Astrocyte (in vitro differentiated cells and primary cell): ENCODE measurements at regions not wholly inside any gene's neighbourhood (a gene's known extent, or its start where the extent isn't known, plus 50 kb on each side); places are given as distances from the start of the nearest gene placed in this dataset.

ENCODE experiments used
- DNase-seq: peaks from one replicate; pipeline ENCODE4 v3.0.0-alpha.2; 2010; ENCODE audit warnings: low read depth
- FAIRE-seq: peaks from 2 replicates; lab custom pipeline; 2011; peaks lifted over from hg19 to GRCh38; lab: Jason Lieb, UNC
- H2AFZ ChIP-seq: 2 replicates; pipeline ENCODE4 v1.6.0; 2012; ENCODE audit warnings: low read depth, low read length, inconsistent platforms
- H3K27ac ChIP-seq: 2 replicates; pipeline ENCODE4 v1.5.1; 2011; ENCODE audit warnings: low read depth, low read length, inconsistent platforms
- H3K27me3 ChIP-seq: 2 replicates; pipeline ENCODE4 v1.6.0; 2011; ENCODE audit warnings: low read length, inconsistent platforms; ENCODE audit not compliant: insufficient read depth
- H3K36me3 ChIP-seq: 2 replicates; pipeline ENCODE4 v1.5.1; 2011; ENCODE audit warnings: low read length, inconsistent platforms; ENCODE audit not compliant: insufficient read depth
- H3K4me1 ChIP-seq: 2 replicates; pipeline ENCODE4 v1.5.1; 2011; ENCODE audit warnings: low read length, inconsistent platforms; ENCODE audit not compliant: insufficient read depth
- H3K4me2 ChIP-seq: 2 replicates; pipeline ENCODE4 v1.6.0; 2012; ENCODE audit warnings: low read length, inconsistent platforms
- H3K4me3 ChIP-seq: 2 replicates; pipeline ENCODE4 v1.5.1; 2011; ENCODE audit warnings: low read depth, mild to moderate bottlenecking, low read length, inconsistent platforms; ENCODE audit not compliant: insufficient read depth
- H3K79me2 ChIP-seq: 2 replicates; pipeline ENCODE4 v1.6.0; 2012; ENCODE audit warnings: mild to moderate bottlenecking, low read length, inconsistent platforms; ENCODE audit not compliant: insufficient read depth
- H3K9ac ChIP-seq: 2 replicates; pipeline ENCODE4 v1.6.0; 2012; ENCODE audit warnings: mild to moderate bottlenecking, low read length, inconsistent platforms
- H3K9me3 ChIP-seq: 2 replicates; pipeline ENCODE4 v1.5.1; 2012; ENCODE audit warnings: low read depth, mild to moderate bottlenecking, low read length, inconsistent platforms; ENCODE audit not compliant: insufficient read depth
- H4K20me1 ChIP-seq: 2 replicates; pipeline ENCODE4 v1.6.0; 2012; ENCODE audit warnings: low read length, inconsistent platforms; ENCODE audit not compliant: insufficient read depth
- H3K27ac Mint-ChIP-seq: one replicate; pipeline ENCODE4 v1.8.0; 2021; ENCODE audit warnings: mild to moderate bottlenecking, mixed read lengths; ENCODE audit not compliant: unreplicated experiment
- H3K27me3 Mint-ChIP-seq: one replicate; pipeline ENCODE4 v1.8.0; 2021; ENCODE audit warnings: low read depth, mixed read lengths; ENCODE audit not compliant: unreplicated experiment
- H3K36me3 Mint-ChIP-seq: one replicate; pipeline ENCODE4 v1.8.0; 2021; ENCODE audit warnings: low read depth, mixed read lengths; ENCODE audit not compliant: unreplicated experiment
- H3K4me1 Mint-ChIP-seq: one replicate; pipeline ENCODE4 v1.8.0; 2021; ENCODE audit warnings: low read depth, mixed read lengths; ENCODE audit not compliant: unreplicated experiment
- H3K4me3 Mint-ChIP-seq: one replicate; pipeline ENCODE4 v1.8.0; 2021; ENCODE audit warnings: mild to moderate bottlenecking, moderate library complexity, mixed read lengths; ENCODE audit not compliant: unreplicated experiment
- H3K9me3 Mint-ChIP-seq: one replicate; pipeline ENCODE4 v1.8.0; 2021; ENCODE audit warnings: mild to moderate bottlenecking, mixed read lengths; ENCODE audit not compliant: unreplicated experiment
- CTCF ChIP-seq: IDR thresholded peaks from 2 replicates; pipeline ENCODE4 v1.5.1; 2011; ENCODE audit warnings: low read depth, mild to moderate bottlenecking, inconsistent platforms, low read length, moderate library complexity; ENCODE audit not compliant: insufficient read depth
- EZH2 ChIP-seq: IDR thresholded peaks from 2 replicates; pipeline ENCODE4 v1.6.1; 2012; ENCODE audit warnings: mild to moderate bottlenecking, low read length, inconsistent platforms; ENCODE audit not compliant: insufficient read depth

GRCh38 chr5:167255926-167256325 lies 1035.5 kb upstream of the WWC1 start:
- Histone ChIP-seq H4K20me1 (no peaks in the 10 kb centered on the region), H3K4me1 (no peaks in the 10 kb centered on the region), H3K4me2 (no peak overlapping the region), H3K9me3 (no peaks in the 10 kb centered on the region), H3K79me2 (no peaks in the 10 kb centered on the region), H3K27ac (no peak overlapping the region), H3K9ac (no peak overlapping the region), H3K27me3 (no peaks in the 10 kb centered on the region), H3K4me3 (no peak overlapping the region), H2AFZ (no peak overlapping the region), H3K36me3 (no peaks in the 10 kb centered on the region)
- Mint-ChIP-seq H3K27me3 (no peaks in the 10 kb centered on the region), H3K9me3 (no peaks in the 10 kb centered on the region), H3K27ac (no peak overlapping the region), H3K36me3 (no peaks in the 10 kb centered on the region), H3K4me3 (no peak overlapping the region), H3K4me1 (no peaks in the 10 kb centered on the region)
- FAIRE-seq (no peak), DNase-seq (no peak)
- no peak for TF ChIP-seq EZH2

- Histone ChIP-seq H2AFZ (no peak overlapping the region), H3K9me3 (no peaks in the 10 kb centered on the region), H3K4me2 (no peak overlapping the region), H3K4me3 (no peak overlapping the region), H3K9ac (no peak overlapping the region), H3K27ac (no peak overlapping the region), H3K36me3 (no peaks in the 10 kb centered on the region), H3K4me1 (no peaks in the 10 kb centered on the region), H3K79me2 (no peaks in the 10 kb centered on the region), H4K20me1 (no peaks in the 10 kb centered on the region), H3K27me3 (no peaks in the 10 kb centered on the region)
- H3K27me3 Mint-ChIP-seq: no peaks in the 10 kb centered on the region
- TF ChIP-seq CTCF (no peak), EZH2 (no peak)
- no peaks in the 10 kb centered on the region for H3K4me1 Mint-ChIP-seq
- DNase-seq (no peak), FAIRE-seq (no peak)
- peaks cover 3% of the 10 kb centered on the region for H3K9me3 Mint-ChIP-seq
- H3K27ac Mint-ChIP-seq: no peak overlapping the region
- H3K4me3 Mint-ChIP-seq: no peak overlapping the region
- no peaks in the 10 kb centered on the region for H3K36me3 Mint-ChIP-seq
Measured at GRCh38 chr5:167259806-167260205, 1031.6 kb upstream of the WWC1 start.

GRCh38 chr5:167261309-167262100 lies 1029.9 kb upstream of the WWC1 start:
- Histone ChIP-seq H4K20me1 (no peaks in the 10 kb centered on the region), H3K79me2 (no peaks in the 10 kb centered on the region), H3K9ac (no peak overlapping the region), H3K27me3 (no peaks in the 10 kb centered on the region), H3K4me2 (no peak overlapping the region), H3K9me3 (no peaks in the 10 kb centered on the region), H3K36me3 (no peaks in the 10 kb centered on the region), H3K4me1 (no peaks in the 10 kb centered on the region), H2AFZ (no peak overlapping the region), H3K4me3 (no peak overlapping the region), H3K27ac (no peak overlapping the region)
- Mint-ChIP-seq H3K4me1 (no peaks in the 10 kb centered on the region), H3K9me3 (peaks cover 3% of the 10 kb centered on the region), H3K27ac (no peak overlapping the region), H3K27me3 (no peaks in the 10 kb centered on the region), H3K36me3 (no peaks in the 10 kb centered on the region), H3K4me3 (no peak overlapping the region)
- peak; percentile 55 for FAIRE-seq
- TF ChIP-seq CTCF (peak; percentile 17), EZH2 (no peak)
- no peak for DNase-seq
